Cerebellar cortex (tissue), 1 donor: ENCODE measurements at regions not wholly inside any gene's neighbourhood (a gene's known extent, or its start where the extent isn't known, plus 50 kb on each side); places are given as distances from the start of the nearest gene placed in this dataset.
"Not testable (repeated sequence)": the region's sequence is repeated elsewhere in the genome, so short reads cannot be mapped to it uniquely, and the experiment has no call there.

Experiments used
- DNase-seq: peaks from one replicate; pipeline ENCODE4 v3.0.0-alpha.2; 2015; ENCODE audit warnings: low spot score

DNA sequence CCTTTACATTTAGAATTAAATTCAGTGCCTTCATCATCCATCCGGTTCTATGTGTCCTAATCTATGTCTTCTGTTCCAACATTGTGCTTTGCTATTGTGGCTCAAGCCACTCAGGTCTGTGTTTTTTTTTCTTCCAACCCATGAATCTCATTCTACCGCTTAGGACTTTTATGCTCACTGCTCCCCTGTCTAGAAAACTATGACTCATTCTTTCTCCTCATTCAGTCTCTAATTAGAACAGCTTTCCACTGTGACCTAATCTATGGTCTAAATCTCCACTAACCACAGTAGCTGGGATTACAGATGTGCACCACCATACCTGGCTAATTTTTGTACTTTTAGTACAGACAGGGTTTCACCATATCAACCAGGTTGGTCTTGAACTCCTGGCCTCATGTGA is 418.7 kb downstream of the KCNJ2 start:
- no peak for DNase-seq

- no peak for DNase-seq
Measured at GRCh38 chr17:70597774-70598173, 428.4 kb downstream of the KCNJ2 start.

DNA sequence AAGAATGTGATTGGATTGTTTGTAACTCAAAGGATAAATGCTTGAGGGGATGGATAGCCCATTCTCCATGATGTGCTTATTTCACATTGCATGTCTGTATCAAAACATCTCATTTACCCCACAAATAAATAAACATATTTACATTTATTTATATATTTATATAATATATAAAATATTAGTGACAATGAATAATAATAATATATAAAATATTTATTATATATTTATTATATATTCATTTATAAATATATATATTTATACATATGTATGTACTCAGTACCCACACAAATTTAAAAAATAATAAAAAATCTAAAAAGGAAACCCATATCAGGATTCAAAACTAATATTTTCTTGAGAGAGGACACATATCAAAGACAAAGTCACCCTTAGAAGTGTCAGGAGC is 429.9 kb downstream of the KCNJ2 start:
- DNase-seq = no peak

DNA sequence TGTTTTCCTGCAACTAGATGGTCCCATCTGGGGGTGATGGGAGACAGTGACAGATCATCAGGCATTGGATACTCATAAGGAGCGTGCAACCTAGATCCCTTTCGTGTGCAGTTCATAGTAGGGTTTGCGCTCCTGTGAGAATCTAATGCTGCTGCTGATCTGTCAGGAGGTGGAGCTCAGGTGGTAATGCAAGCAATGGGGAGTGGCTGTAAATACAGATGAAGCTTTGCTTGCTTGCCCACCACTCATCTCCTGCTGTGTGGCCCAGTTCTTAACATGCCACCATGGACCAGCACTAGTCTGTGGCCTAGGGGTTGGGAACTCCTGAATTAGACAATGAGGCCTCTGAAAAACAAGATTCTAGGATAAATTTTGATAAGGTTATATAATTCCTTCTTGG is 430.6 kb downstream of the KCNJ2 start:
- not testable (repeated sequence) for DNase-seq

GRCh38 chr17:70603226-70603625 is 433.9 kb downstream of the KCNJ2 start:
- DNase-seq = no peak

- DNase-seq = peak; percentile 16
Measured at GRCh38 chr17:70604854-70605253, 435.5 kb downstream of the KCNJ2 start.

DNA sequence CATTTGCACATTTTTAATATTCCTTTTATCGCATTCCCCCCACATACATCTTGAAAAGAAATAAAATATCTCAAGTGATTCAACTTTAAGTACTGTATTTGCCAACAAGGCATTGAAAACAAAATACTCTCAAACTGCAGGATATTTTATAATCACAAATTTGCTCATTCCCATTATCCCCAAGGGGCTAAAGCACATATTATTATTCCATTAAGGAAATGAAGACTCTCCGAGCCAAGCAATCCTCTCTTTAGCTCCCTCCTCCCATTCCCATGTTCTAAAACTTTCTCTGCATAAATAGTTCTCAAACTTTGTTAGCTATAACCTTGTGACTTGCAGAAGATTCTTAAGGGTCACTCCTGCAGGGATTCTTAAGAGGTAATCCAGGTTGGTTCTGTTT is 436.8 kb downstream of the KCNJ2 start:
- no peak for DNase-seq

DNA sequence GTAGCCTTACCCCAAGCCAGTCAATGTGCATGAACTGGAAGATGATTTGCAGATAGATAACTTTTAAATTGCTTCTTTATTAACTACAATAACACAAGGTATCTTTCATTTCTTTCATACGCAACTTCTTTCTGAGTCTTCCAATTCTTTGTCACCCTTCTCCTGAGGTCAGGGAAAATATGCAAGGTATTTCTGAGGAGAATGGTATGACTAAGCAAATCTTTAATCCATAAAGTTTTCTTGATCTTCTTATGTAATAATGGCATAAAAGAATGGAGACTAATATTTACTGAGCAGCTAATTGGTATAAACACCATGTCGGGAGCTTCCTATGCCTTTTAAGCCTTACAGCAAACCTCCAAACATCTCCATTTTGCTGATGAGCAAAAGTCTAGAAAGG is 438.9 kb downstream of the KCNJ2 start:
- DNase-seq = no peak

- DNase-seq = no peak
Measured at GRCh38 chr17:70608957-70609356, 439.6 kb downstream of the KCNJ2 start.

GRCh38 chr17:70609566-70609965 is 440.2 kb downstream of the KCNJ2 start:
- peak; percentile 8 for DNase-seq

DNA sequence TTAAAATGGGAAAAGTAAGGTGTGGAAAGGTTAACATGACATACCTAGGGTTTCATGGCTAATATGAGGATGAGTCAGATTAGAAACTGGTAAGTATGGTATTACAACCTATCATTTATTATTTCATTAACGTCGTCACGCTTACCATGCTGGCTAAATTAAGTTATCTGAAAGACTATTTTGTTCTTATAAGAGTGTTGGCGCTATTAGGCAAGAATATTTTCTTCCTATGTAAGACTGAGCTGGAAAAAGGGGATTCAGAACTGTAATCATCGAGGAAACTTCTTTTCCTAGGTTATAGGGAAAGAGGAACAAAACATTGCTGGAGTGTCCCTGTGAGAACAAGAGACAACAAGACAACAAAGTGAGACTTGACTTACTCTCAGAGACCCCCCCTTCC is 440.8 kb downstream of the KCNJ2 start:
- no peak for DNase-seq

GRCh38 chr17:70613681-70614080 is 444.3 kb downstream of the KCNJ2 start:
- DNase-seq = no peak

DNA sequence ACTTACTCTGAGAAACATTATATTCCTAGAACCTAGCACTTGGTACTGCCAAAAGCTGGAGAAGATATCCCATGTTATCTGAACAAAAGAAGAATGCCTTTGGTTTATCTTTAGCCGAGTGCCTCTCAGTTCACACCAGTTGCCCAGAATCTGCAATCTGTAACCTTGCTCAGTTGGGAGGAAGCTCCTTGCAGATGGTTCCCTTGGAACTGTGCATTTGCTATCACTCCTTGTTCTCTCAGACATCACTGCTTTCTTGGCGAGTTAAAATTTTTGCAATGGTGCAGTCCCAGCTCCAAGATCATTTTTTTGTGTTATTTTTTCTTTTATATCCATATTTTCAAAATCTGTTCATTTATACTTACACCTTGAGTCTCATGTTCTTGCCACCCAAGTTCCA is 446.5 kb downstream of the KCNJ2 start:
- DNase-seq = no peak

GRCh38 chr17:70618641-70619040 is 449.3 kb downstream of the KCNJ2 start:
- no peak for DNase-seq

DNA sequence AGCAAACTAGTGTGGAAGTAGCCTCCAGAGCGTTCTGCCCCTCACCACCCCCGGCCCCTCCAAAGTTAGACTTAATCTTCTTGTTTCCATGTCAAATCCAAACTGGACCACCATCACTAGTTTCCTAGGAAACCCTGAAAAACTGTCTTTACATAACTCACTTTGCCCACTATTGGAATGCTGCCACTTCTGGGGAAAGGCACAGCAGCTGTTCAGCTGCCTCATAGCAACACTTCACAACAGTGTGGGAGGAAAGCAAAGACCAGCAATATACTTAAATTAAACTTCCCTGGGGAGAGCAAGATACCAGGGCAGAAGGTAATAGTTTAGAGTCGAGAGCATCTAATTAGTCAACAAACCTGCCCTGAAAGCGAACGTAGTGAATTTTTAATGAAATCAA is 452.2 kb downstream of the KCNJ2 start:
- DNase-seq = no peak

DNA sequence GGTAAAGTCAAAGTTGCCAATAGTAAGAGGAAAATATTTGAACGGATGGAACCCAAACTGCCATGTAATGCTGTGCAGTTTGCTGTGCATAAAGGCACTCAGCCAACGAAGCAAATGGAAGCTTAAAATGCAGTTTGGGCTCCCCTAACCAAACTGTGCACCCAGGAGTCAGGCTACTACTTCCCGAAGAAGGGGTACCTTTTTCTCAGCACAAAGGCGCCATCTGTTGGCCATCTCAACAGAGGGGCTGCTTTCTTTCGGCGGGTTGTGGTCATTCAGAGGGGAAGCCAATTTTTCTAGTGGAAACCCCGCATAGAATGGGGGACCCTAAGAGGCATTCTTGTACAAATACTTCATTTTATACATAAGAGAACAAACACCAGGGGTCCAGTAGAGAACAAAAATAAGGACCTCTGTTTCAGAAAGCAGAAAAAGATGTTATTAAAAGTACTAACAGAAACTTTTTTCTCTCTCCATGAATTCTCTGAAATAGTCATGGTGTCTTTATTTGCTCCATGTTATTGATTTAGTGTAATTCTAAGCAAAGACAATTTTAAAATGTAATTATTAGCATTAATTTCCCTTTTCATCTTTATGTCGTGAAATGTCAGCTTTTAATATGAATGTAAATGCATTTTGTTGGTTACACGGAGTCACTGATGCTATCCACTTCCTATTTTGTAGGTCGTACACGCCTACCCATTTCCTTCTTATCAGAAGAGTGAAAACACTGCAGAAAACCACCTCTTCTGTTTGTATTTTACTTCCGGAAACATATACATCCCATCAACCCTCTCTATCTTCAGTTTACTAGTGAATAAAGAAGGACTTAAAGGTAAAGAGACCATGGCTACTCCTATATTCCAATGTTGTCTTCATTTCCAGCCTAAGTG is 453.3 kb downstream of the KCNJ2 start:
- peak; percentile 69 for DNase-seq

DNA sequence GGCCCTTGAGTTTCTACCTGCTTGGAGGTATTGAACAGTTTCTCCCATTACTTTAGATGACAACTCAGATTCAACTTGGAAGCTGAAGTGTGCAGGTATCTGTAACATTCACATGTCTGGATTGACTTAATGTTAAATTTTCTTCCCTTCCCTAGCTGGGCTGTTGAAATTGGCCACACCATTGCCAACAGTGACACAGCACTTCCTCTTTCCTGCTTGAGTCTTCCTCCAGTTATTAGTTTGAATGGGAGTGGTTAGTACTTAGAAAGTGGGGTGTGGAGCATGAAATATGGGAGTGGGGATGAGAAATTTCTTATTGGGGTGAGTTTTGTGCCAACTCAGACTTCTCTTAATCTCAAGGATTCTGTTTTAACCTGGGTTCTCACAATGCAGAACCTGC is 454.9 kb downstream of the KCNJ2 start:
- DNase-seq = no peak

DNA sequence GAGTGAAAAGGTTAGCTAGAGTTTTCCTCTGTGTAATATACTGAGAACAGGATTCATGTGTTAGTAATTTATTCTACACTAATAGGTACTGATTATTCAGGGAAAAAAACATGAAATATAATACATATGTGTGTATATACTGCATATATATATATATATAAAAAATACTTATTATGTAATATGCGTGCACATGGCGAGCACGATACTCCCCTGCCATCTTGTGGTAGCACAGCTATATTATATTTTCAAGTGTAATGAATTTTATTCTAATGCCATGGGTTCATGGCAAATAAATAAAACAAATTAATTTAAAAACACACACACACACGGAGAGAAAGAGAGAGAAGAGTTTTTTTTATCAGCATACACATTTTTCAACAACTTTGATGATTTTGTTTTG is 460.6 kb downstream of the KCNJ2 start:
- DNase-seq = no peak

GRCh38 chr17:70636517-70637133 is 467.3 kb downstream of the KCNJ2 start:
- DNase-seq = peak; percentile 61

- DNase-seq = no peak
Measured at GRCh38 chr17:70642059-70642458, 472.7 kb downstream of the KCNJ2 start.

- no peak for DNase-seq
Measured at GRCh38 chr17:70644096-70644495, 474.8 kb downstream of the KCNJ2 start.

- DNase-seq = no peak
Measured at GRCh38 chr17:70646673-70647072, 477.3 kb downstream of the KCNJ2 start.

DNA sequence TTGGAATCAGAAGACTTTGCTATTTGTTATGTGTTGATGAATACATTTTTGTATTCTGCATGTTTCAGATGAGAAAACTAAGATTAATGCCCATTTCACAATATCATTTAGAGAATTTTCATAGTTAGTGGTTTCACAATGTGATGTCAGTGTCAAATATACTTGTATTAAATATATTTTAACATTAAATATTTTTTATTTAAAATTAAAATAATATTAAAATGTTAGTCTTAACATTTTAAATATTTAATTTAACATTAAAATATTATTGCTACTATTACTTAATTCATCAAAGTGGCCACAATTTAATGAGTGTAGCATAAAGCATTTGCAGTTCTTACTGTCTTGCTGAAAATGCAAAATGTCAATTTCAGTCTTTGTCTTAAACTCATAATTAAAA is 478.8 kb downstream of the KCNJ2 start:
- DNase-seq = no peak

DNA sequence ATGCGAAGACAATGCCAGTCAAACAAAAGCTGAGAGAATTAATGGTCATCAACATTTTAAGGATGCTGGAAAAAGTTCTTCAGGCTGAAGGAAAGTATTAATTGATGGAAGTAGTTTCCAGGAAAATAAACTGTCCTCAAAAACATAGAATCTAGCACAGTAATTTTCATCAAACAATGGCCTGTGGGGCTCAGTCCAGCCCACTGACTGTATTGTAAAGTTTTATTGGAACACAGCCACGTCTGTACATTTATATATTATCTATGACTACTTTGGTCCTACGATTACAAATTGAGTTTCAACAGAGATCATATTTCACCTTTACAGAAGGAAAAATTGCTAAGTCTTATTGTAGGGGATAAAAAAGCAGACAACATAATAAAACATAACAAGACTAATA is 484.5 kb downstream of the KCNJ2 start:
- no peak for DNase-seq
